ENCODE measurements at regions not wholly inside any gene's neighbourhood (a gene's known extent, or its start where the extent isn't known, plus 50 kb on each side); places are given as distances from the start of the nearest gene placed in this dataset.
"Not testable (repeated sequence)": the region's sequence is repeated elsewhere in the genome, so short reads cannot be mapped to it uniquely, and the experiment has no call there.

DNA sequence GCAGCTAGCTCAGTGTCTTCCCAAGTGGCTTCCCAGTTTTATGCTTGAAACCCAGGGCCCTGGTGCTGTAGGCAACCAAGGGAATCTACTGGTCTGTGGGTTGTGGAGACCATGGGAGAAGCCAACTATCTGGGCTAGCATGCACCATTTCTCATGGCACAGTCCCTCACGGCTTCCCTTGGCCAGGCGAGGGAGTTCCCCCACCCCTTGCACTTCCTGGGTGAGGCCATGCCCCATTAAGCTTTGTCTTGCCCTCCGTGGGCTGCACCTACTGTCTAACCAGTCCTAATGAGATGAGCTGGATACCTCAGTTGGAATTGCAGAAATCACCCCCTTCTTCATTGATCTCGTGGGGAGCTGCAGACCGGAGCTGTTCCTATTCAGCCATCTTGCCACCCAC is 1152.0 kb downstream of the KHDRBS2 start:
- intact Hi-C loops (cut with micrococcal nuclease; ENCODE audit: unreplicated experiment) (no loop called here), in situ Hi-C loops (cut with MboI) (no loop called here)
- H3K4me2 ChIP-seq (ENCODE audit: control insufficient read depth, insufficient read depth), result no peak overlapping the region
- ChIA-PET POLR2A (no interaction called here), SMC1A (ENCODE audit: uncharacterized antibody, unreplicated experiment) (no interaction called here), RAD21 (ENCODE audit: unreplicated experiment) (no interaction called here), CTCF (no interaction called here)
- H3K9me3 ChIP-seq (replicated peaks; ENCODE audit: control insufficient read depth, insufficient read depth, low read length), result no peaks in the 10 kb centered on the region
- no TSS peak for BruUV-seq (replicated peaks)
- FAIRE-seq (no peak), DNase-seq (ENCODE audit: low read depth, low spot score) (no peak), ATAC-seq (no peak)
- H3K36me3 ChIP-seq (ENCODE audit: control insufficient read depth in 2 of 2, insufficient read depth in 2 of 2, low read length in 1 of 2), result no peaks in the 10 kb centered on the region
- H3K79me2 ChIP-seq (ENCODE audit: control insufficient read depth, insufficient read depth, low read length), result no peaks in the 10 kb centered on the region
- TF ChIP-seq ZNF622 (IDR thresholded peaks at IDR 0.05), result no peak
- no peak for TF ChIP-seq ZNF384 (IDR thresholded peaks at IDR 0.05; ENCODE audit: borderline replicate concordance, low read depth, low read length)
- 0% methylated on average over 5 of the region's 5 CpGs for WGBS (ENCODE audit: insufficient coverage, insufficient replicate concordance, low lambda C conversion rate, missing lambda C conversion rate)
- no peaks in the 10 kb centered on the region for H3K27me3 ChIP-seq (replicated peaks in 1 of 2; ENCODE audit: control insufficient read depth in 2 of 2, insufficient read depth in 2 of 2, low read length in 1 of 2)
- no peak overlapping the region for H3K4me3 ChIP-seq
- H2AFZ ChIP-seq (ENCODE audit: control insufficient read depth, low read depth, low read length), result no peak overlapping the region
- no peaks in the 10 kb centered on the region for H4K20me1 ChIP-seq (ENCODE audit: control insufficient read depth, insufficient read depth)
- no peak overlapping the region for H3K9ac ChIP-seq (ENCODE audit: control insufficient read depth, insufficient read depth, low read length)
- no peak overlapping the region for H3K27ac ChIP-seq (ENCODE audit: control insufficient read depth, insufficient read depth)
- no peaks in the 10 kb centered on the region for H3K4me1 ChIP-seq (ENCODE audit: control insufficient read depth, insufficient read depth, low read length)

DNA sequence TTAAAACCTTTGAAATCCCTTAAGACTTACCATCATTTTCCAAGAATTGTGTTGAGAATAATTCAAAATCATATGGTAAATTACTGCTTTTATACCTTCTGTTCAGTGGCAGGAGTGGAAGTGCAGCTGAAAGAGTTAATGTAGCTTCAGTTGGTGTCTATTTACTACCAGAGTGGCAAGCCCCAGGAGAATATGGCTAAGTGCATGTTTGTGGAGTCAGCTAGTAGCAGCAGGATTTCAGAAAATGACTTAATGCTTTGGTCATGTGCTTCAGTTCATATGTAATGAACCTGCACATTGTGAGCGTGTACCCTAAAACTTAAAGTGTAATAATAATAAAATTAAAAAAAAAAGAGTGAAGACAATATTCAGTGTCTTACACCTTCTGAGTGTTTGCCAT is 1171.8 kb downstream of the KHDRBS2 start:
- in situ Hi-C loops (cut with MboI); DNase-seq (ENCODE audit: low read depth, low spot score); H3K4me1 ChIP-seq (ENCODE audit: control insufficient read depth, insufficient read depth, low read length); H3K4me3 ChIP-seq; intact Hi-C loops (cut with micrococcal nuclease; ENCODE audit: unreplicated experiment); SMC1A ChIA-PET (ENCODE audit: uncharacterized antibody, unreplicated experiment); FAIRE-seq; H3K9ac ChIP-seq (ENCODE audit: control insufficient read depth, insufficient read depth, low read length); H2AFZ ChIP-seq (ENCODE audit: control insufficient read depth, low read depth, low read length); BruUV-seq (replicated peaks); H3K27me3 ChIP-seq (replicated peaks in 1 of 2; ENCODE audit: control insufficient read depth in 2 of 2, insufficient read depth in 2 of 2, low read length in 1 of 2); ATAC-seq; H3K79me2 ChIP-seq (ENCODE audit: control insufficient read depth, insufficient read depth, low read length); H3K9me3 ChIP-seq (replicated peaks; ENCODE audit: control insufficient read depth, insufficient read depth, low read length); H4K20me1 ChIP-seq (ENCODE audit: control insufficient read depth, insufficient read depth); H3K36me3 ChIP-seq (ENCODE audit: control insufficient read depth in 2 of 2, insufficient read depth in 2 of 2, low read length in 1 of 2); H3K4me2 ChIP-seq (ENCODE audit: control insufficient read depth, insufficient read depth); RAD21 ChIA-PET (ENCODE audit: unreplicated experiment); CTCF ChIA-PET; H3K27ac ChIP-seq (ENCODE audit: control insufficient read depth, insufficient read depth); POLR2A ChIA-PET: not testable (repeated sequence)
- WGBS (ENCODE audit: insufficient coverage, insufficient replicate concordance, low lambda C conversion rate, missing lambda C conversion rate), result 0% methylated on average over 1 of the region's 1 CpG

DNA sequence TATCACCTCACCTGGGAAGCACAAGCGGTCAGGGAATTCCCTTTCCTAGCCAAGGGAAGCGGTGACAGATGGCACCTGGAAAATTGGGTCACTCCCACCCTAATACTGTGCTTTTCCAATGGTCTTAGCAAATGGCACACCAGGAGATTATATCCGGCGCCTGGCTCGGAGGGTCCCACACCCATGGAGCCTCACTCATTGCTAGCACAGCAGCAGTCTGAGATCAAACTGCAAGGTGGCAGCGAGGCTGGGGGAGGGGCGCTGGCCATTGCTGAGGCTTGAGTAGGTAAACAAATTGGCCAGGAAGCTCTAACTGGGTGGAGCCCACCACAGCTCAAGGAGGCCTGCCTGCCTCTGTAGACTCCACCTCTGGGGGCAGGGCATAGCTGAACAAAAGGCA is 1178.1 kb downstream of the KHDRBS2 start:
- H3K27me3 ChIP-seq (replicated peaks in 1 of 2; ENCODE audit: control insufficient read depth in 2 of 2, insufficient read depth in 2 of 2, low read length in 1 of 2); in situ Hi-C loops (cut with MboI); H3K36me3 ChIP-seq (ENCODE audit: control insufficient read depth in 2 of 2, insufficient read depth in 2 of 2, low read length in 1 of 2); DNase-seq (ENCODE audit: low read depth, low spot score); intact Hi-C loops (cut with micrococcal nuclease; ENCODE audit: unreplicated experiment); POLR2A ChIA-PET; SMC1A ChIA-PET (ENCODE audit: uncharacterized antibody, unreplicated experiment); H3K4me2 ChIP-seq (ENCODE audit: control insufficient read depth, insufficient read depth); H3K4me3 ChIP-seq; H3K9me3 ChIP-seq (replicated peaks; ENCODE audit: control insufficient read depth, insufficient read depth, low read length); BruUV-seq (replicated peaks); H2AFZ ChIP-seq (ENCODE audit: control insufficient read depth, low read depth, low read length); RAD21 ChIA-PET (ENCODE audit: unreplicated experiment); H3K79me2 ChIP-seq (ENCODE audit: control insufficient read depth, insufficient read depth, low read length); ATAC-seq; FAIRE-seq; H3K27ac ChIP-seq (ENCODE audit: control insufficient read depth, insufficient read depth); H3K4me1 ChIP-seq (ENCODE audit: control insufficient read depth, insufficient read depth, low read length); H4K20me1 ChIP-seq (ENCODE audit: control insufficient read depth, insufficient read depth); H3K9ac ChIP-seq (ENCODE audit: control insufficient read depth, insufficient read depth, low read length); CTCF ChIA-PET: not testable (repeated sequence)
- 50% methylated on average over 7 of the region's 7 CpGs for WGBS (ENCODE audit: insufficient coverage, insufficient replicate concordance, low lambda C conversion rate, missing lambda C conversion rate)

DNA sequence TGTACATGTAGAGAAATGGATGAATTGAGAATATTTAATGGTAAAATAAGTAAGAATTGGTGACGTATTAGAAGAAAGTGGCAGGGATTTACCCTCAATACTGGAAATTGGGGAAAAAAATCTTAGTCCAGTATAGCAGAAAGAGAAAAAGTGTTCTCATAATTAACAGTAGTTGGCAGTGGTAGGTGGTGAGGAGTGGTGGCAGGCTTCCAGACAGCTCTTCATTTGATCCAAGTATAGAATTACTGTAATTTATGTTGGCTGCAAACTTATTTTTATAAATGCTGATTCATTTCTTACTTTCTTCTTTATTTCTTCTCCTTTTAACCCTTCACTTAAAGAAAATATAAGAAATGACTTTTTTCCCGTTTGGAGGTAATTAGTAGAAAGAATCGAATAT is 1182.4 kb downstream of the KHDRBS2 start:
- H3K9ac ChIP-seq (ENCODE audit: control insufficient read depth, insufficient read depth, low read length); FAIRE-seq; DNase-seq (ENCODE audit: low read depth, low spot score); POLR2A ChIA-PET; H3K4me1 ChIP-seq (ENCODE audit: control insufficient read depth, insufficient read depth, low read length); H4K20me1 ChIP-seq (ENCODE audit: control insufficient read depth, insufficient read depth); H3K27me3 ChIP-seq (replicated peaks in 1 of 2; ENCODE audit: control insufficient read depth in 2 of 2, insufficient read depth in 2 of 2, low read length in 1 of 2); in situ Hi-C loops (cut with MboI); BruUV-seq (replicated peaks); H3K27ac ChIP-seq (ENCODE audit: control insufficient read depth, insufficient read depth); H3K4me3 ChIP-seq; RAD21 ChIA-PET (ENCODE audit: unreplicated experiment); H2AFZ ChIP-seq (ENCODE audit: control insufficient read depth, low read depth, low read length); H3K36me3 ChIP-seq (ENCODE audit: control insufficient read depth in 2 of 2, insufficient read depth in 2 of 2, low read length in 1 of 2); H3K4me2 ChIP-seq (ENCODE audit: control insufficient read depth, insufficient read depth); ATAC-seq; intact Hi-C loops (cut with micrococcal nuclease; ENCODE audit: unreplicated experiment); H3K9me3 ChIP-seq (replicated peaks; ENCODE audit: control insufficient read depth, insufficient read depth, low read length); H3K79me2 ChIP-seq (ENCODE audit: control insufficient read depth, insufficient read depth, low read length); CTCF ChIA-PET; SMC1A ChIA-PET (ENCODE audit: uncharacterized antibody, unreplicated experiment): not testable (repeated sequence)
- 50% methylated on average over 3 of the region's 3 CpGs for WGBS (ENCODE audit: insufficient coverage, insufficient replicate concordance, low lambda C conversion rate, missing lambda C conversion rate)
